Left lung (tissue), 4 donors: ENCODE measurements at regions not wholly inside any gene's neighbourhood (a gene's known extent, or its start where the extent isn't known, plus 50 kb on each side); places are given as distances from the start of the nearest gene placed in this dataset.

Experiments used
- ATAC-seq: fragments of 200-7000 bp; cut with Tn5 transposase; one replicate; pipeline ENCODE4 v1.9.1; 2020; ENCODE audit warnings: moderate library complexity
- DNase-seq, 4 donors: peaks; one replicate each; pipeline ENCODE4 v3.0.0-alpha.2; 2013 to 2020
- H3K27ac ChIP-seq, 2 donors: fragments of 200-600 bp; sonication (generic) in 1 of 2; one replicate each; pipeline versions ENCODE4 v1.5.0 to v1.8.0; 2020 to 2021
- H3K27me3 ChIP-seq, 2 donors: fragments of 200-600 bp; sonication (generic) in 1 of 2; one replicate each; pipeline versions ENCODE4 v1.5.0 to v1.8.0; 2020 to 2021
- H3K36me3 ChIP-seq, 2 donors: fragments of 200-600 bp; sonication (generic) in 1 of 2; one replicate each; pipeline versions ENCODE4 v1.5.0 to v1.8.0; 2020 to 2021
- H3K4me1 ChIP-seq, 2 donors: fragments of 200-600 bp; one replicate each; pipeline ENCODE4 v1.8.0; 2021
- H3K4me3 ChIP-seq, 2 donors: fragments of 200-600 bp; sonication (generic) in 1 of 2; one replicate each; pipeline versions ENCODE4 v1.5.0 to v1.8.0; 2020 to 2021; ENCODE audit warnings: mild to moderate bottlenecking in 1 of 2
- H3K9me3 ChIP-seq, 2 donors: fragments of 200-600 bp; sonication (generic) in 1 of 2; one replicate each; pipeline versions ENCODE4 v1.5.0 to v1.8.0; 2020 to 2021
- CTCF ChIP-seq, 2 donors: fragments of 200-600 bp; sonication (generic) in 1 of 2; IDR thresholded peaks; one replicate each; pipeline versions ENCODE4 v1.5.0 to v1.8.0; 2021; ENCODE audit warnings: antibody characterized with exemption in 2 of 2
- intact Hi-C, 2 donors: fragments of 100-400 bp; cut with DNase I; formaldehyde crosslinking; loops; one replicate each; pipeline versions ENCODE4 v1.11.2 to v1.14.2; 2022
- donor health status: DM: no; HTN: yes; CAD: no.
- donor health status: DM: no; HTN: no; CAD: no.

GRCh38 chr12:32024884-32025592, 65.8 kb downstream of the RESF1 start:
- no peaks in the 10 kb centered on the region for H3K9me3 ChIP-seq
- DNase-seq (peak in 1 of 4 donors; percentile 21), ATAC-seq (peak; percentile 92)
- no peak for TF ChIP-seq CTCF (IDR thresholded peaks at IDR 0.05)
- no peak overlapping the region for H3K4me3 ChIP-seq
- no peak overlapping the region for H3K27ac ChIP-seq
- no peaks in the 10 kb centered on the region for H3K27me3 ChIP-seq
- H3K4me1 ChIP-seq: peaks cover 0 to 6% of the 10 kb centered on the region in 2 donors
- intact Hi-C loops: no loop called here
- no peaks in the 10 kb centered on the region for H3K36me3 ChIP-seq

- no peak overlapping the region for H3K27ac ChIP-seq
- H3K36me3 ChIP-seq: no peaks in the 10 kb centered on the region
- no peak for TF ChIP-seq CTCF (IDR thresholded peaks at IDR 0.05)
- H3K4me3 ChIP-seq: no peak overlapping the region
- ATAC-seq (no peak), DNase-seq (no peak)
- no peaks in the 10 kb centered on the region for H3K9me3 ChIP-seq
- H3K4me1 ChIP-seq: peaks cover 0 to 2% of the 10 kb centered on the region in 2 donors
- H3K27me3 ChIP-seq: no peaks in the 10 kb centered on the region
- intact Hi-C loops: no loop called here
Measured at GRCh38 chr12:32025906-32026305, 66.7 kb downstream of the RESF1 start.

GRCh38 chr12:32027684-32028365, 68.6 kb downstream of the RESF1 start:
- no peak for ATAC-seq
- TF ChIP-seq CTCF (IDR thresholded peaks at IDR 0.05): no peak
- Histone ChIP-seq H3K36me3 (no peaks in the 10 kb centered on the region), H3K27ac (no peak overlapping the region), H3K4me1 (no peaks in the 10 kb centered on the region), H3K4me3 (no peak overlapping the region), H3K27me3 (no peaks in the 10 kb centered on the region), H3K9me3 (no peaks in the 10 kb centered on the region)
- intact Hi-C loops: no loop called here
- no peak for DNase-seq

DNA sequence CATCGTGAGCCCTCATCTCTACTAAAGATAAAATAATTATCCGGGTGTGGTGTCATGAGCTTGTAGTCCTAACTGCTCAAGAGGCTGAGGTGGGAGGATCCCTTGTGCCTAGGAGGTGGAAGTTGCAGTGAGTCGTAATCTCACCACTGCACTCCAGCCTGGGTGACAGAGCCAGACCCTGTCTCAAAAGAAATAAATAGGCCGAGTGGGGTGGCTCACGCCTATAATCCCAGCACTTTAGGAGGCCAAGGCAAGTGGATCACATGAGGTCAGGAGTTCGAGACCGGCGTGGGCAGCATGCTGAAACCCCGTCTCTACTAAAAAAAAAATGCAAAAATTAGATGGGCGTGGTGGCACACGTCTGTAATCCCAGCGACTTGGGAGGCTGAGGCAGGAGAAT, 70.9 kb downstream of the RESF1 start:
- no peaks in the 10 kb centered on the region for H3K36me3 ChIP-seq
- no peaks in the 10 kb centered on the region for H3K9me3 ChIP-seq
- DNase-seq (no peak), ATAC-seq (no peak)
- no peaks in the 10 kb centered on the region for H3K27me3 ChIP-seq
- no peak overlapping the region for H3K27ac ChIP-seq
- TF ChIP-seq CTCF (IDR thresholded peaks at IDR 0.05): no peak
- intact Hi-C loops: no loop called here
- no peak overlapping the region for H3K4me3 ChIP-seq
- H3K4me1 ChIP-seq: no peaks in the 10 kb centered on the region

DNA sequence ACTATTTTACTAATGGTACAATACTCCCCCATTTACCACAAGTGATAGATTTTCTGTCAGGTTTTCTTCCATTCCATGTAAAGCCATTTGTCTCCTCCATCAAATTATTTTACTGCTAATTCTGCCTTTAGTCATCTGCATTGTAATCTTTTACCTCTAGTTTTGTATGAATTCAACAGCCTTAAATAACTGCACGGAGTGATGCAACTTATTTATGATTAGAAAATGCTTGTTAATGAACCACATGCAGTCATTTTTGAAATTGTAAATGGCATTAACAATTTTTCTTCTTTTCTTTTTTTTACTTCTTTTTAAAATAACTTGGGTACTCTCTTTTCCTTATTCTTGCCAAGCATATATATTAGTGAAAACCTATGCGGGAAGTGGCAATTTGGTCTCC, 71.5 kb downstream of the RESF1 start:
- Histone ChIP-seq H3K9me3 (no peaks in the 10 kb centered on the region), H3K36me3 (no peaks in the 10 kb centered on the region), H3K27me3 (no peaks in the 10 kb centered on the region), H3K4me1 (no peaks in the 10 kb centered on the region), H3K4me3 (no peak overlapping the region), H3K27ac (no peak overlapping the region)
- TF ChIP-seq CTCF (IDR thresholded peaks at IDR 0.05): no peak
- no peak for DNase-seq
- intact Hi-C loops: no loop called here
- no peak for ATAC-seq
